ENCODE measurements at regions not wholly inside any gene's neighbourhood (a gene's known extent, or its start where the extent isn't known, plus 50 kb on each side); places are given as distances from the start of the nearest gene placed in this dataset.

DNA sequence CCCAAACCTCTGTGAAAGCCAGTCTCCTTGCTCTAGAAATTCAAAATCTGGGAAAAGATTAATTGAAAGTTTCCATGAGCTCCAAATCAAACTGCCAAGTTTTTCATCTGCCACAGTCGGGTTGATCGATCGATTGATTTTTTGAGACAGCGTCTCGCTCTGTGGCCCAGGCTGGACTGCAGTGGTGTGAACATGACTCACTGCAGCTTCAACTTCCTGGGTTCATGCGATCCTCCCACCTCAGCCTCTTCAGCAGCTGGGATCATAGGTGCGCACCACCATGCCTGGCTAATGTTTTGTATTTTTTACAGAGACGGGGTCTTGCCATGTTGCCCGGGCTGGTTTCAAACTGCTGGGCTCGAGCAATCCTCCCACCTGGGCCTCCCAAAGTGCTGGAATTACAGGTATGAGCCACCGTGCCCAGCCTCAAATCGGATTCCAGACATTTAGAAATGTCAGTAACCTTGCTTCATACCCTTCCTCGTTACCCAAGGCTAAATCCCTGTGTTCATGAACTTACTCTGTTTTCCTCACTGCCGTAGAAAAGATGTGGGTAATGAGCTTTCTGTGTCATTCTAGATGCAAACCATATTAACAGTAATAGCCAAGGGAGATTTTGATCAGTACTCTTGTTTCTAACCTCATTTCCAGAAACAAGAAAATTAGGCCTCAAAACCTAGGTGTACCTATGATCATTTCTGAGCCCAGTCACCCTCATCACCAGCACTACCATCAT, 105.9 kb upstream of the AKAP13 start:
- TF ChIP-seq CTCF (IDR thresholded peaks at IDR 0.05; ENCODE audit: unreplicated experiment): no peak
- Mint-ChIP-seq H3K27ac (ENCODE audit: unreplicated experiment) (no peak overlapping the region), H3K36me3 (ENCODE audit: low read depth, unreplicated experiment) (no peaks in the 10 kb centered on the region), H3K27me3 (ENCODE audit: unreplicated experiment) (peaks cover 2% of the 10 kb centered on the region), H3K9me3 (ENCODE audit: unreplicated experiment) (no peaks in the 10 kb centered on the region), H3K4me3 (ENCODE audit: unreplicated experiment) (no peak overlapping the region), H3K4me1 (ENCODE audit: unreplicated experiment) (no peaks in the 10 kb centered on the region)
- DNase-seq (ENCODE audit: low spot score): no peak

- H3K36me3 Mint-ChIP-seq (ENCODE audit: low read depth, unreplicated experiment): no peaks in the 10 kb centered on the region
- no peaks in the 10 kb centered on the region for H3K4me1 Mint-ChIP-seq (ENCODE audit: unreplicated experiment)
- peaks cover 2% of the 10 kb centered on the region for H3K27me3 Mint-ChIP-seq (ENCODE audit: unreplicated experiment)
- no peaks in the 10 kb centered on the region for H3K9me3 Mint-ChIP-seq (ENCODE audit: unreplicated experiment)
- TF ChIP-seq CTCF (IDR thresholded peaks at IDR 0.05; ENCODE audit: unreplicated experiment): no peak
- no peak for DNase-seq (ENCODE audit: low spot score)
- H3K4me3 Mint-ChIP-seq (ENCODE audit: unreplicated experiment): no peak overlapping the region
- no peak overlapping the region for H3K27ac Mint-ChIP-seq (ENCODE audit: unreplicated experiment)
Measured at GRCh38 chr15:85276508-85276907, 103.9 kb upstream of the AKAP13 start.

GRCh38 chr15:85276921-85277320, 103.5 kb upstream of the AKAP13 start:
- Mint-ChIP-seq H3K27ac (ENCODE audit: unreplicated experiment) (no peak overlapping the region), H3K36me3 (ENCODE audit: low read depth, unreplicated experiment) (no peaks in the 10 kb centered on the region), H3K27me3 (ENCODE audit: unreplicated experiment) (peaks cover 2% of the 10 kb centered on the region), H3K4me3 (ENCODE audit: unreplicated experiment) (no peak overlapping the region), H3K9me3 (ENCODE audit: unreplicated experiment) (no peaks in the 10 kb centered on the region), H3K4me1 (ENCODE audit: unreplicated experiment) (no peaks in the 10 kb centered on the region)
- DNase-seq (ENCODE audit: low spot score): no peak
- no peak for TF ChIP-seq CTCF (IDR thresholded peaks at IDR 0.05; ENCODE audit: unreplicated experiment)

GRCh38 chr15:85277847-85278370, 102.5 kb upstream of the AKAP13 start:
- no peak for TF ChIP-seq CTCF (IDR thresholded peaks at IDR 0.05; ENCODE audit: unreplicated experiment)
- no peak overlapping the region for H3K4me3 Mint-ChIP-seq (ENCODE audit: unreplicated experiment)
- no peaks in the 10 kb centered on the region for H3K9me3 Mint-ChIP-seq (ENCODE audit: unreplicated experiment)
- no peak for DNase-seq (ENCODE audit: low spot score)
- H3K27ac Mint-ChIP-seq (ENCODE audit: unreplicated experiment): no peak overlapping the region
- H3K27me3 Mint-ChIP-seq (ENCODE audit: unreplicated experiment): peaks cover 2% of the 10 kb centered on the region
- peaks cover 3% of the 10 kb centered on the region for H3K4me1 Mint-ChIP-seq (ENCODE audit: unreplicated experiment)
- no peaks in the 10 kb centered on the region for H3K36me3 Mint-ChIP-seq (ENCODE audit: low read depth, unreplicated experiment)

DNA sequence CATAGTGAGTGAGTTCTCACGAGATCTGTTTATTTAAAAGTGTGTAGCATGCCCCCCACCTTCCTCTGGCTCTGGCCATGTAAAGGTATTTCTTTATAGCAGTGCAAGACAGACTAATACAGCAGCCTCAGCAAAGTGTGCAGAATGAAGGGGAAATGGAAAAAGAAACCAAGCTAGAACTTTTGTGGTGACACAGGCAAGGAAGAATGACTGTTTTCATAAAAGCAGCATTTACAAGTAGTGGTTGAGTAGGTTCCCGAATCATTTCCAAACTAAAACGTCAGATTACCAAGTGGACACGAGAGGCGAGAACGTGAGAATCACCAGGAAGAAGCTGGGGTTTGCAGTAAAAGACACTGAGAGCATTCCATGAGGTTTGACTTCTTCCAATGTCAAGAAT, 100.2 kb upstream of the AKAP13 start:
- Mint-ChIP-seq H3K4me3 (ENCODE audit: unreplicated experiment) (no peak overlapping the region), H3K27me3 (ENCODE audit: unreplicated experiment) (peaks cover 2% of the 10 kb centered on the region), H3K27ac (ENCODE audit: unreplicated experiment) (no peak overlapping the region), H3K9me3 (ENCODE audit: unreplicated experiment) (no peaks in the 10 kb centered on the region), H3K36me3 (ENCODE audit: low read depth, unreplicated experiment) (no peaks in the 10 kb centered on the region), H3K4me1 (ENCODE audit: unreplicated experiment) (peaks cover 8% of the 10 kb centered on the region)
- DNase-seq (ENCODE audit: low spot score): no peak
- TF ChIP-seq CTCF (IDR thresholded peaks at IDR 0.05; ENCODE audit: unreplicated experiment): no peak

All from endothelial cell (in vitro differentiated cells).